Gastrocnemius medialis (tissue), 4 donors: ENCODE measurements at regions not wholly inside any gene's neighbourhood (a gene's known extent, or its start where the extent isn't known, plus 50 kb on each side); places are given as distances from the start of the nearest gene placed in this dataset.

Experiments
- ATAC-seq, 2 donors: fragments of 150-250 bp; one replicate each; pipeline ENCODE4 v1.9.1; 2016
- DNase-seq, 2 donors: peaks; one replicate each; pipeline ENCODE4 v3.0.0-alpha.2; 2019
- H3K27ac ChIP-seq, 4 donors: fragments of 200-600 bp; sonication (generic); 1 replicate in 1 of 4; 2 replicates in 3 of 4; pipeline ENCODE4 v1.5.1; 2016 to 2018; ENCODE audit warnings: mild to moderate bottlenecking in 2 of 4, moderate library complexity in 1 of 4
- H3K27me3 ChIP-seq, 3 donors: fragments of 200-600 bp; sonication (generic) in 2 of 3; 1 replicate in 1 of 3; 2 replicates in 2 of 3; pipeline versions ENCODE4 v1.5.1 to v1.6.0; 2016 to 2019; ENCODE audit warnings: mild to moderate bottlenecking in 1 of 3, moderate library complexity in 1 of 3
- H3K36me3 ChIP-seq, 2 donors: fragments of 200-600 bp; sonication (generic) in 1 of 2; one replicate each; pipeline ENCODE4 v1.5.1; 2017 to 2018
- H3K4me1 ChIP-seq, 2 donors: fragments of 200-600 bp; sonication (generic) in 1 of 2; one replicate each; pipeline ENCODE4 v1.5.1; 2016 to 2017; ENCODE audit warnings: mild to moderate bottlenecking in 2 of 2
- H3K4me3 ChIP-seq, 4 donors: fragments of 200-600 bp; sonication (generic) in 3 of 4; 1 replicate in 1 of 4; 2 replicates in 3 of 4; pipeline ENCODE4 v1.5.1; 2016 to 2019; ENCODE audit warnings: mild to moderate bottlenecking in 2 of 4
- H3K9me3 ChIP-seq, 3 donors: fragments of 200-600 bp; sonication (generic) in 2 of 3; 1 replicate in 1 of 3; 2 replicates in 2 of 3; pipeline ENCODE4 v1.5.1; 2016 to 2019
- CTCF ChIP-seq, 5 experiments: fragments of 450-650 bp in 3 of 5; fragments of 200-600 bp in 2 of 5; sonication (generic) in 2 of 5; IDR thresholded peaks in 4 of 5; conservative IDR thresholded peaks in 1 of 5; 1 replicate in 4 of 5; 2 replicates in 1 of 5; pipeline ENCODE4 v1.5.1; 2016 to 2019; ENCODE audit warnings: antibody characterized with exemption in 5 of 5, mild to moderate bottlenecking in 3 of 5, moderate library complexity in 3 of 5
- POLR2A ChIP-seq, 2 donors: fragments of 450-650 bp; IDR thresholded peaks; one replicate each; pipeline ENCODE4 v1.6.1; 2017; ENCODE audit warnings: antibody characterized with exemption in 2 of 2, mild to moderate bottlenecking in 2 of 2, moderate library complexity in 2 of 2
- in situ Hi-C, 4 donors: fragments of 200-750 bp; cut with MboI; loops; one replicate each; pipeline versions ENCODE4 v1.15.0 to v1.8.0; 2017; ENCODE audit warnings: low sequenced_read_pairs in 4 of 4
- intact Hi-C: fragments of 100-400 bp; cut with DNase I; formaldehyde crosslinking; loops from one replicate; pipeline ENCODE4 v1.15.1; 2023; ENCODE audit warnings: low total_unique reads

GRCh38 chr1:56424744-56425493, 154.4 kb downstream of the PLPP3 start:
- Histone ChIP-seq H3K9me3 (no peaks in the 10 kb centered on the region), H3K4me1 (peaks cover 5 to 9% of the 10 kb centered on the region in 2 donors), H3K27ac (peak overlapping the region; percentile 34 to 50 (median 49)), H3K27me3 (no peaks in the 10 kb centered on the region), H3K4me3 (no peak overlapping the region), H3K36me3 (no peaks in the 10 kb centered on the region)
- TF ChIP-seq CTCF (IDR thresholded peaks at IDR 0.05 in 4 of 5, conservative IDR thresholded peaks at IDR 0.05 in 1 of 5) (no peak), POLR2A (IDR thresholded peaks at IDR 0.05) (no peak)
- DNase-seq = peak; percentile 74 to 92
- intact Hi-C loops (loop anchor here (5.0 kb wide), 1 partner anchor 147 kb away; no protein-coding TSS in a partner anchor), in situ Hi-C loops (no loop called here)
- ATAC-seq = peak; percentile 91 to 98

- intact Hi-C loops (no loop called here), in situ Hi-C loops (no loop called here)
- peaks cover 5 to 9% of the 10 kb centered on the region in 2 donors for H3K4me1 ChIP-seq
- TF ChIP-seq POLR2A (IDR thresholded peaks at IDR 0.05) (no peak), CTCF (IDR thresholded peaks at IDR 0.05 in 4 of 5, conservative IDR thresholded peaks at IDR 0.05 in 1 of 5) (no peak)
- no peaks in the 10 kb centered on the region for H3K27me3 ChIP-seq
- H3K36me3 ChIP-seq = no peaks in the 10 kb centered on the region
- no peak overlapping the region for H3K27ac ChIP-seq
- no peaks in the 10 kb centered on the region for H3K9me3 ChIP-seq
- DNase-seq (no peak), ATAC-seq (no peak)
- H3K4me3 ChIP-seq = no peak overlapping the region
Measured at GRCh38 chr1:56423716-56424115, 155.6 kb downstream of the PLPP3 start.

GRCh38 chr1:56418151-56418631, 161.2 kb downstream of the PLPP3 start:
- DNase-seq = no peak
- in situ Hi-C loops = no loop called here
- intact Hi-C loops = no loop called here
- ATAC-seq = no peak
- TF ChIP-seq POLR2A (IDR thresholded peaks at IDR 0.05) (no peak), CTCF (IDR thresholded peaks at IDR 0.05 in 4 of 5, conservative IDR thresholded peaks at IDR 0.05 in 1 of 5) (no peak)
- no peaks in the 10 kb centered on the region for H3K9me3 ChIP-seq
- no peak overlapping the region for H3K4me3 ChIP-seq
- no peaks in the 10 kb centered on the region for H3K27me3 ChIP-seq
- no peaks in the 10 kb centered on the region for H3K4me1 ChIP-seq
- no peak overlapping the region for H3K27ac ChIP-seq
- H3K36me3 ChIP-seq = no peaks in the 10 kb centered on the region

- Histone ChIP-seq H3K4me1 (no peaks in the 10 kb centered on the region), H3K4me3 (no peak overlapping the region), H3K27ac (no peak overlapping the region), H3K36me3 (no peaks in the 10 kb centered on the region), H3K27me3 (no peaks in the 10 kb centered on the region), H3K9me3 (no peaks in the 10 kb centered on the region)
- ATAC-seq = no peak
- intact Hi-C loops = no loop called here
- in situ Hi-C loops = no loop called here
- DNase-seq = no peak
- no peak for TF ChIP-seq POLR2A (IDR thresholded peaks at IDR 0.05)
- no peak for TF ChIP-seq CTCF (IDR thresholded peaks at IDR 0.05 in 4 of 5, conservative IDR thresholded peaks at IDR 0.05 in 1 of 5)
Measured at GRCh38 chr1:56417646-56418045, 161.7 kb downstream of the PLPP3 start.
